ENCODE measurements at regions not wholly inside any gene's neighbourhood (a gene's known extent, or its start where the extent isn't known, plus 50 kb on each side); places are given as distances from the start of the nearest gene placed in this dataset.

- TF ChIP-seq POLR2A (IDR thresholded peaks at IDR 0.05; ENCODE audit: low read depth, low read length): no peak
- TF ChIP-seq, protein P1, sequence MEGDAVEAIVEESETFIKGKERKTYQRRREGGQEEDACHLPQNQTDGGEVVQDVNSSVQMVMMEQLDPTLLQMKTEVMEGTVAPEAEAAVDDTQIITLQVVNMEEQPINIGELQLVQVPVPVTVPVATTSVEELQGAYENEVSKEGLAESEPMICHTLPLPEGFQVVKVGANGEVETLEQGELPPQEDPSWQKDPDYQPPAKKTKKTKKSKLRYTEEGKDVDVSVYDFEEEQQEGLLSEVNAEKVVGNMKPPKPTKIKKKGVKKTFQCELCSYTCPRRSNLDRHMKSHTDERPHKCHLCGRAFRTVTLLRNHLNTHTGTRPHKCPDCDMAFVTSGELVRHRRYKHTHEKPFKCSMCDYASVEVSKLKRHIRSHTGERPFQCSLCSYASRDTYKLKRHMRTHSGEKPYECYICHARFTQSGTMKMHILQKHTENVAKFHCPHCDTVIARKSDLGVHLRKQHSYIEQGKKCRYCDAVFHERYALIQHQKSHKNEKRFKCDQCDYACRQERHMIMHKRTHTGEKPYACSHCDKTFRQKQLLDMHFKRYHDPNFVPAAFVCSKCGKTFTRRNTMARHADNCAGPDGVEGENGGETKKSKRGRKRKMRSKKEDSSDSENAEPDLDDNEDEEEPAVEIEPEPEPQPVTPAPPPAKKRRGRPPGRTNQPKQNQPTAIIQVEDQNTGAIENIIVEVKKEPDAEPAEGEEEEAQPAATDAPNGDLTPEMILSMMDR (IDR thresholded peaks at IDR 0.05; ENCODE audit: extremely low read depth in 1 of 2, insufficient read depth in 1 of 2, low read depth in 1 of 2, low read length in 2 of 2): no peak
- TF ChIP-seq MYC (IDR thresholded peaks at IDR 0.05; ENCODE audit: low read depth, low read length): no peak
- TF ChIP-seq EZH2 (IDR thresholded peaks at IDR 0.05; ENCODE audit: borderline replicate concordance, low read depth, low read length, severe bottlenecking): no peak
- TF ChIP-seq POLR2AphosphoS5 (IDR thresholded peaks at IDR 0.05; ENCODE audit: insufficient read depth, low read depth, low read length): no peak
Measured at GRCh38 chr7:136533732-136534131, 334.7 kb upstream of the CHRM2 start.

Data from endothelial cell of umbilical vein (primary cell).